GM12878 (cell line): ENCODE measurements at regions not wholly inside any gene's neighbourhood (a gene's known extent, or its start where the extent isn't known, plus 50 kb on each side); places are given as distances from the start of the nearest gene placed in this dataset.

ENCODE experiments used
- ATF7 ChIP-seq: fragments of 450-650 bp; IDR thresholded peaks from 2 replicates; pipeline ENCODE4 v1.6.1; 2016; ENCODE audit warnings: low read depth, mild to moderate bottlenecking
- CEBPB ChIP-seq, 2 experiments: fragments of 150-350 bp in 1 of 2; IDR thresholded peaks; 2 replicates each; pipeline ENCODE4 v1.6.1; 2012 to 2014; ENCODE audit warnings: low read depth in 2 of 2, low read length in 2 of 2, borderline replicate concordance in 1 of 2, inconsistent platforms in 1 of 2
- CTCF ChIP-seq, 3 experiments: IDR thresholded peaks in 2 of 3; conservative IDR thresholded peaks in 1 of 3; 2 replicates each; pipeline ENCODE4 v1.5.1; 2011; ENCODE audit warnings: low read depth in 3 of 3, low read length in 3 of 3, mild to moderate bottlenecking in 3 of 3, control low read depth in 2 of 3, moderate library complexity in 2 of 3, inconsistent platforms in 1 of 3, mixed read lengths in 1 of 3; ENCODE audit not compliant: control insufficient read depth in 2 of 3, insufficient read depth in 1 of 3; ENCODE audit errors: extremely low read depth in 1 of 3
- ESRRA ChIP-seq: IDR thresholded peaks from 2 replicates; pipeline ENCODE4 v1.6.1; 2012; ENCODE audit warnings: mild to moderate bottlenecking, low read length, improper control_type of control experiment
- EZH2 ChIP-seq: IDR thresholded peaks from 2 replicates; pipeline ENCODE4 v1.6.1; 2012; ENCODE audit warnings: low read depth, mild to moderate bottlenecking, control low read depth, inconsistent platforms, low read length, borderline replicate concordance; ENCODE audit not compliant: control insufficient read depth
- IKZF1 ChIP-seq: fragments of 450-650 bp; conservative IDR thresholded peaks from 2 replicates; pipeline ENCODE4 v1.6.1; 2017; ENCODE audit warnings: antibody characterized with exemption, mild to moderate bottlenecking
- PBX3 ChIP-seq: IDR thresholded peaks from 2 replicates; pipeline ENCODE4 v1.6.1; 2011; ENCODE audit warnings: mild to moderate bottlenecking, low read depth, low read length, moderate library complexity; ENCODE audit not compliant: insufficient replicate concordance
- POLR2A ChIP-seq: IDR thresholded peaks from 2 replicates; pipeline ENCODE4 v1.6.1; 2011; ENCODE audit warnings: low read depth, mild to moderate bottlenecking, low read length
- POU2F2 ChIP-seq: IDR thresholded peaks from 3 replicates; pipeline ENCODE4 v1.6.1; 2011; ENCODE audit warnings: low read depth, mild to moderate bottlenecking, low read length, borderline replicate concordance
- PRDM15 ChIP-seq: fragments of 450-650 bp; formaldehyde crosslinking; IDR thresholded peaks from 2 replicates; pipeline ENCODE4 v1.4.0; 2020; ENCODE audit warnings: mild to moderate bottlenecking, moderate library complexity
- RAD21 ChIP-seq: IDR thresholded peaks from 2 replicates; pipeline ENCODE4 v1.6.1; 2011; ENCODE audit warnings: mild to moderate bottlenecking, low read depth, low read length, moderate library complexity; ENCODE audit not compliant: insufficient read depth
- ZZZ3 ChIP-seq: IDR thresholded peaks from 2 replicates; pipeline ENCODE4 v1.6.1; 2011; ENCODE audit warnings: low read depth; ENCODE audit not compliant: control insufficient read depth, insufficient read length

- TF ChIP-seq IKZF1: no peak
- TF ChIP-seq CTCF (IDR thresholded peaks at IDR 0.05 in 2 of 3, conservative IDR thresholded peaks at IDR 0.05 in 1 of 3; ENCODE audit: control insufficient read depth in 2 of 3, extremely low read depth in 1 of 3, insufficient read depth in 1 of 3, low read depth in 3 of 3, low read length in 3 of 3): no peak
- TF ChIP-seq ATF7: no peak
- TF ChIP-seq ZZZ3: no peak
- no peak for TF ChIP-seq PRDM15
- no peak for TF ChIP-seq POLR2A
- TF ChIP-seq PBX3: no peak
- no peak for TF ChIP-seq RAD21
- TF ChIP-seq EZH2: no peak
- no peak for TF ChIP-seq POU2F2
- TF ChIP-seq ESRRA: no peak
- TF ChIP-seq CEBPB (IDR thresholded peaks at IDR 0.05; ENCODE audit: borderline replicate concordance in 1 of 2, low read depth in 2 of 2, low read length in 2 of 2): no peak
These were observed 135.0 kb downstream of the COPRS start for GRCh38 chr17:31724026-31724425.
